ENCODE measurements at regions not wholly inside any gene's neighbourhood (a gene's known extent, or its start where the extent isn't known, plus 50 kb on each side); places are given as distances from the start of the nearest gene placed in this dataset.

- no peak for DNase-seq (ENCODE audit: insufficient read length, low spot score)
- TF ChIP-seq, protein P1, sequence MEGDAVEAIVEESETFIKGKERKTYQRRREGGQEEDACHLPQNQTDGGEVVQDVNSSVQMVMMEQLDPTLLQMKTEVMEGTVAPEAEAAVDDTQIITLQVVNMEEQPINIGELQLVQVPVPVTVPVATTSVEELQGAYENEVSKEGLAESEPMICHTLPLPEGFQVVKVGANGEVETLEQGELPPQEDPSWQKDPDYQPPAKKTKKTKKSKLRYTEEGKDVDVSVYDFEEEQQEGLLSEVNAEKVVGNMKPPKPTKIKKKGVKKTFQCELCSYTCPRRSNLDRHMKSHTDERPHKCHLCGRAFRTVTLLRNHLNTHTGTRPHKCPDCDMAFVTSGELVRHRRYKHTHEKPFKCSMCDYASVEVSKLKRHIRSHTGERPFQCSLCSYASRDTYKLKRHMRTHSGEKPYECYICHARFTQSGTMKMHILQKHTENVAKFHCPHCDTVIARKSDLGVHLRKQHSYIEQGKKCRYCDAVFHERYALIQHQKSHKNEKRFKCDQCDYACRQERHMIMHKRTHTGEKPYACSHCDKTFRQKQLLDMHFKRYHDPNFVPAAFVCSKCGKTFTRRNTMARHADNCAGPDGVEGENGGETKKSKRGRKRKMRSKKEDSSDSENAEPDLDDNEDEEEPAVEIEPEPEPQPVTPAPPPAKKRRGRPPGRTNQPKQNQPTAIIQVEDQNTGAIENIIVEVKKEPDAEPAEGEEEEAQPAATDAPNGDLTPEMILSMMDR (IDR thresholded peaks at IDR 0.05; ENCODE audit: insufficient read depth, missing control alignments): no peak
- FAIRE-seq: peak; percentile 29
These were observed 175.4 kb downstream of the NTMT2 start for GRCh38 chr1:170321113-170321512.

DNA sequence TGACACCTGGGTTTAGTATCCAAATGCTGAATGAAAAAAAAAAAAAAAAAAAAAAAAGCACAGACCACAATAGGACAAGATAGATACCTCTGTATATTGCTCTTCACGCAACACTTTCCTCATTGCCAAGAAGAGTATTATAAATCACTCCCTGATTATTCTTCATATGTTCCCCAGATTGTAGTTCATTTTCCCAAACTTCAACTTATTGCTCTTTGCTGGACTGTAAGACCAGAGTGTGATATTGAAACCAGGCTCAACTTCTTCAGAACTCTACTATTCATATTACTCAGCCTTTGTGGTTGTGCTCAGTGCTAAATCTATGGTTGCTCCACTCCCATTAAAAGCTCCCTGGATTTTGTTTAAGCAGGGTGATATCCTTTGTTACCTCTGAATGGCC is 180.4 kb downstream of the NTMT2 start:
- TF ChIP-seq, protein P1 (IDR thresholded peaks at IDR 0.05; ENCODE audit: insufficient read depth, missing control alignments): no peak
- no peak for FAIRE-seq
- no peak for DNase-seq (ENCODE audit: insufficient read length, low spot score)

DNA sequence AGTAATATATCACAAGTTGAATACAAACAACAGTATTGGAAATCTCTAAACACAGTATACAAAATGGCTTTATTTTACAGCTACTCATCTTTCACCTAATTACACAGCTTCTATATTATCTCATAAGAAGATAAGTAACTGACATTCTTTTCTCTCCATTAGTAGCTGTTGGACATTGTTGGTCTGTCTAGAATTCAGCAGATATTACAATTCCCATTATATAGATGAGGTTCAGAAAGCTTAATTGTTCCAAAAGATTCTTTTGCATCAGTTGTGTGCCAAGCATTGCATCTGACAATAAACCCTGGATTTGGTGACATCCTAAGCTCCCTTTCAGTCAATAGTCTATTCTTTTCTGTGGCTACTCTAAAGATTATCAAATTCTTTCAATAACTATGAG is 187.0 kb downstream of the NTMT2 start:
- DNase-seq (ENCODE audit: insufficient read length, low spot score) (no peak), FAIRE-seq (peak; percentile 83)
- TF ChIP-seq, protein P1 (IDR thresholded peaks at IDR 0.05; ENCODE audit: insufficient read depth, missing control alignments): no peak

- FAIRE-seq (peak; percentile 32), DNase-seq (ENCODE audit: insufficient read length, low spot score) (no peak)
- TF ChIP-seq, protein P1 (IDR thresholded peaks at IDR 0.05; ENCODE audit: insufficient read depth, missing control alignments): no peak
These were observed 191.7 kb downstream of the NTMT2 start for GRCh38 chr1:170337413-170337994.

DNA sequence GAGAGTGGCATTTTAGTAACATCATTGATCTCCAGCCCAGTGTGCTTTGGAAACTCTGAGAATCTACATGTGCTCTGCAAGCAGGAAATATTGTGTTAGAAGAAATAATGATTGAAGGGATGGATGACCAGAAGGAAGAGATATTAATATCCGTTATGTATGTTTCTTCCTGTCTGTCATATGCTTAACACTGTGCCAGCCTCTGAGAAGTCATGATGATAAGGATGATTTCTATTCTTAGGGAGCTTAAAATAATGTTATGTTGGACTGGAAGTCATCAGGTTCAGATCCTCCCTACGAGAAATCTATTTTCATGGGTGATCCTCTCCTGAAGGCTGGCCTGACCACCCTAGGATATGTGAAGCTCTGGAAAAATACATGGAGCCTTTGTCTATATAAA is 192.4 kb upstream of the GORAB start:
- DNase-seq (ENCODE audit: insufficient read length, low spot score) (no peak), FAIRE-seq (peak; percentile 53)
- TF ChIP-seq, protein P1 (IDR thresholded peaks at IDR 0.05; ENCODE audit: insufficient read depth, missing control alignments): no peak

DNA sequence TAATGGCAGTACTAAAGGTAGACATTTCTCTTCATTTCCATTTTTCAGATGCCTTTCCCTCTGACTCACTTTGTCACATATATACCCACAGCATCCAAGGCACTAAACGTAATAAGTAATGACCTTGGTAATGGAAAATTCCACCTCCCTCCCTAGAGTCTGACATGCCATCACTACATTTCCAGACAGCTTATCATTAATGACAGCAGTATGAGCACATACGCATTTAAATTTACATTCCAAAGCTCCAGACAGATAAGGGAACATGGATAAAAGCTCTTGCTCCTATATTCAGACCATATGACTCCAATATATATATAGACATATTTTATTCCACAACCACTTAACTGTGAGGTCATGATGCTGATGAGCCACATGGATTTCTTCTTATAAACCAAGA is 191.7 kb upstream of the GORAB start:
- no peak for DNase-seq (ENCODE audit: insufficient read length, low spot score)
- TF ChIP-seq, protein P1 (IDR thresholded peaks at IDR 0.05; ENCODE audit: insufficient read depth, missing control alignments): no peak
- FAIRE-seq: no peak

DNA sequence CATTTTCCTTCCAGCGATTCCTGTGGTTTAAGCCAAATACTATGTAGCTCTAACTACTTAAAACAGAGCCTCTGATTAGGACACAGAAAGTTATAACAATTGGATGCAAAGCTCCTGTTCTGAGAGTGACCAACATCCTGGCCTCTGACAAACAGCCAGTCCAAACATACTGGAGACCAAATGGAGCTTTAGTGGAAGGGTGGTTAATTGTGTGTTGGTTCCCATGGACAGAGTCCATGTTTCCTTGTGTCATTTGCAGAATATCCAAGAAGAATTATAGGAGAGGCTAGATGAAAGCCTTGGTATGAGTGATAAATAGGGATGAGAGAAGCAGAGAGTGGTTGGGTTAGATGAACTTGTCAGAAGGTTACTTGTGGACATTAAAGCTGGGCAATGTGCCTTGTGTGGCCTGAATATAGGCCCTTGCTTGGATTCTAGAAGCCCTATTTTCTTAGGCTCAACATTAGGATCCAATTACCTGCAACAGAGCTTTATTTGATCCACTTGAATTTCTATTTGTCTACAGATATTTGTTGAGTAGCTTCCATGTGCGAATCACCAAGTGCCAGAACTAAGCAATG is 180.5 kb upstream of the GORAB start:
- DNase-seq (ENCODE audit: insufficient read length, low spot score): no peak
- FAIRE-seq: no peak
- TF ChIP-seq, protein P1 (IDR thresholded peaks at IDR 0.05; ENCODE audit: insufficient read depth, missing control alignments): no peak

Data from D721Med (cell line).